Esophagus muscularis mucosa (tissue), 3 donors: ENCODE measurements at regions not wholly inside any gene's neighbourhood (a gene's known extent, or its start where the extent isn't known, plus 50 kb on each side); places are given as distances from the start of the nearest gene placed in this dataset.

Experiments used
- EP300 ChIP-seq: sonication (generic); formaldehyde crosslinking; IDR thresholded peaks from one replicate; pipeline ENCODE4 v1.6.1; 2017; ENCODE audit warnings: antibody characterized with exemption
- TF ChIP-seq, protein P1 (sequence below), 3 experiments: fragments of 200-600 bp in 2 of 3; fragments of 450-650 bp in 1 of 3; sonication (generic) in 2 of 3; IDR thresholded peaks; one replicate each; pipeline ENCODE4 v1.5.1; 2017 to 2019; ENCODE audit warnings: antibody characterized with exemption in 3 of 3, mild to moderate bottlenecking in 2 of 3, moderate library complexity in 1 of 3

DNA sequence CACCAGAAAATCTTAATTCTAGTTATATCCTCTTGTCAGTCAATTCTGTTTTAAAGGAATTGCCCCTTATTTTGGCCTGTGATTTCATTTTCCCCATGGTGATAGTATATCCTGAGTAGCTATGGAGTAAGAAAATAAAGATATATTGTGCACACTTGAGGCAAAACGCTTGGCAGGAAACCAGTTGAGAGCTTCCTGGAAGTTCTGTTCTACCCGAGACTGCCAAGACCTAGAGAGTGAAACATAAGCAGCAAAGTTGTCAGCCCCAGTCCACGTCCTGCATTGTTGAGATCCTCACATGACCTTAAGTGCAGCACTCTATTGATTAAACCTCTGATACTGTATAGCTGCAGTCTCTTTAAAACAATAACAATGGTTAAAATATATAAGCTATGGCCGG lies 235.2 kb downstream of the CDC14C start:
- no peak for TF ChIP-seq EP300
- TF ChIP-seq, protein P1, sequence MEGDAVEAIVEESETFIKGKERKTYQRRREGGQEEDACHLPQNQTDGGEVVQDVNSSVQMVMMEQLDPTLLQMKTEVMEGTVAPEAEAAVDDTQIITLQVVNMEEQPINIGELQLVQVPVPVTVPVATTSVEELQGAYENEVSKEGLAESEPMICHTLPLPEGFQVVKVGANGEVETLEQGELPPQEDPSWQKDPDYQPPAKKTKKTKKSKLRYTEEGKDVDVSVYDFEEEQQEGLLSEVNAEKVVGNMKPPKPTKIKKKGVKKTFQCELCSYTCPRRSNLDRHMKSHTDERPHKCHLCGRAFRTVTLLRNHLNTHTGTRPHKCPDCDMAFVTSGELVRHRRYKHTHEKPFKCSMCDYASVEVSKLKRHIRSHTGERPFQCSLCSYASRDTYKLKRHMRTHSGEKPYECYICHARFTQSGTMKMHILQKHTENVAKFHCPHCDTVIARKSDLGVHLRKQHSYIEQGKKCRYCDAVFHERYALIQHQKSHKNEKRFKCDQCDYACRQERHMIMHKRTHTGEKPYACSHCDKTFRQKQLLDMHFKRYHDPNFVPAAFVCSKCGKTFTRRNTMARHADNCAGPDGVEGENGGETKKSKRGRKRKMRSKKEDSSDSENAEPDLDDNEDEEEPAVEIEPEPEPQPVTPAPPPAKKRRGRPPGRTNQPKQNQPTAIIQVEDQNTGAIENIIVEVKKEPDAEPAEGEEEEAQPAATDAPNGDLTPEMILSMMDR (IDR thresholded peaks at IDR 0.05): no peak
